Left lung (tissue), 4 donors: ENCODE measurements at regions not wholly inside any gene's neighbourhood (a gene's known extent, or its start where the extent isn't known, plus 50 kb on each side); places are given as distances from the start of the nearest gene placed in this dataset.

Experiments
- ATAC-seq: fragments of 200-7000 bp; cut with Tn5 transposase; one replicate; pipeline ENCODE4 v1.9.1; 2020; ENCODE audit warnings: moderate library complexity
- DNase-seq, 4 donors: peaks; one replicate each; pipeline ENCODE4 v3.0.0-alpha.2; 2013 to 2020
- H3K27ac ChIP-seq, 2 donors: fragments of 200-600 bp; sonication (generic) in 1 of 2; one replicate each; pipeline versions ENCODE4 v1.5.0 to v1.8.0; 2020 to 2021
- H3K27me3 ChIP-seq, 2 donors: fragments of 200-600 bp; sonication (generic) in 1 of 2; one replicate each; pipeline versions ENCODE4 v1.5.0 to v1.8.0; 2020 to 2021
- H3K36me3 ChIP-seq, 2 donors: fragments of 200-600 bp; sonication (generic) in 1 of 2; one replicate each; pipeline versions ENCODE4 v1.5.0 to v1.8.0; 2020 to 2021
- H3K4me1 ChIP-seq, 2 donors: fragments of 200-600 bp; one replicate each; pipeline ENCODE4 v1.8.0; 2021
- H3K4me3 ChIP-seq, 2 donors: fragments of 200-600 bp; sonication (generic) in 1 of 2; one replicate each; pipeline versions ENCODE4 v1.5.0 to v1.8.0; 2020 to 2021; ENCODE audit warnings: mild to moderate bottlenecking in 1 of 2
- H3K9me3 ChIP-seq, 2 donors: fragments of 200-600 bp; sonication (generic) in 1 of 2; one replicate each; pipeline versions ENCODE4 v1.5.0 to v1.8.0; 2020 to 2021
- intact Hi-C, 2 donors: fragments of 100-400 bp; cut with DNase I; formaldehyde crosslinking; loops; one replicate each; pipeline versions ENCODE4 v1.11.2 to v1.14.2; 2022
- TF ChIP-seq, protein P1 (sequence below), 2 donors: fragments of 200-600 bp; sonication (generic) in 1 of 2; IDR thresholded peaks; one replicate each; pipeline versions ENCODE4 v1.5.0 to v1.8.0; 2021; ENCODE audit warnings: antibody characterized with exemption in 2 of 2
- donor health status: DM: no; HTN: yes; CAD: no.
- donor health status: DM: no; HTN: no; CAD: no.

DNA sequence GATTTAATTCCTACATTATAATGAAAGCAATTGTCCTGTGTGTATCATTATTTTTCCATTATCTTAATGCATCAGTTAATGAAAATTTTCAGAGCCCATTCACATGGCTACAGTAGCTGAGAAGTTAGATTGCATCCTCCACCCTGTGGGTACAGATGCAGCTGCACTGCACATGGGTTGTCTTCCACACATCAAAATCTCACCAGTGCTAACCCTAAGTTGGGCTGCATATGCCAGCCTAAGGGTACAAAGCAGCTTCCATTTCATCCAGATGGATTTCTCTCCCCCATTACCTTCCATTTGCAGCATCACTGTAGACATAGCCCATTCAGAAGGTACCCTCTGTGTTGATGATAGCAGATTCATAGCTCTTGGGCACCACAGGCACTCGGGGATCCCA is 74.7 kb upstream of the WDR11 start:
- intact Hi-C loops, result no loop called here
- Histone ChIP-seq H3K9me3 (no peaks in the 10 kb centered on the region), H3K4me3 (no peak overlapping the region), H3K36me3 (no peaks in the 10 kb centered on the region), H3K27ac (no peak overlapping the region), H3K27me3 (no peaks in the 10 kb centered on the region), H3K4me1 (no peaks in the 10 kb centered on the region)
- no peak for ATAC-seq
- TF ChIP-seq, protein P1, sequence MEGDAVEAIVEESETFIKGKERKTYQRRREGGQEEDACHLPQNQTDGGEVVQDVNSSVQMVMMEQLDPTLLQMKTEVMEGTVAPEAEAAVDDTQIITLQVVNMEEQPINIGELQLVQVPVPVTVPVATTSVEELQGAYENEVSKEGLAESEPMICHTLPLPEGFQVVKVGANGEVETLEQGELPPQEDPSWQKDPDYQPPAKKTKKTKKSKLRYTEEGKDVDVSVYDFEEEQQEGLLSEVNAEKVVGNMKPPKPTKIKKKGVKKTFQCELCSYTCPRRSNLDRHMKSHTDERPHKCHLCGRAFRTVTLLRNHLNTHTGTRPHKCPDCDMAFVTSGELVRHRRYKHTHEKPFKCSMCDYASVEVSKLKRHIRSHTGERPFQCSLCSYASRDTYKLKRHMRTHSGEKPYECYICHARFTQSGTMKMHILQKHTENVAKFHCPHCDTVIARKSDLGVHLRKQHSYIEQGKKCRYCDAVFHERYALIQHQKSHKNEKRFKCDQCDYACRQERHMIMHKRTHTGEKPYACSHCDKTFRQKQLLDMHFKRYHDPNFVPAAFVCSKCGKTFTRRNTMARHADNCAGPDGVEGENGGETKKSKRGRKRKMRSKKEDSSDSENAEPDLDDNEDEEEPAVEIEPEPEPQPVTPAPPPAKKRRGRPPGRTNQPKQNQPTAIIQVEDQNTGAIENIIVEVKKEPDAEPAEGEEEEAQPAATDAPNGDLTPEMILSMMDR (IDR thresholded peaks at IDR 0.05), result no peak
- DNase-seq, result no peak

DNA sequence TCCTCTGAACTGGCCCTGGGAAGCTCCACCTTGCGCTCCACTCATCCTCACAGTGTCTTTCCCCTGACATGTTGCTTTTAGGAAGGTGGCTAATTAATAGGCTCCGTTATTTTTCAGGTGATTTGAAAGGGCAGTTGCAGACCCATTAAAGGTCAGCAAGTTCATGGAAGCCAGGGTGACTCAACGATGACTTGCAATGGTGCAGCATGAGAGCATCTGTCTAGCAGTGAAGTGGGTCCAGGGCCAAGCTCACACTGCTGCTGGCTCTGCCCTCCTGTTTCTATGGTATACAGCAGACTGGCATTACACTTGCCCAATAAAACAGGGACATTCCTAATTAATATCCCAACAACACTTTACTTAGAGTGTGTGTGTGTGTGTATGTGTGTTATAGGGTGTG is 68.8 kb upstream of the WDR11 start:
- no peak for DNase-seq
- TF ChIP-seq, protein P1 (IDR thresholded peaks at IDR 0.05), result no peak
- Histone ChIP-seq H3K27ac (no peak overlapping the region), H3K4me3 (no peak overlapping the region), H3K27me3 (no peaks in the 10 kb centered on the region), H3K36me3 (no peaks in the 10 kb centered on the region), H3K4me1 (no peaks in the 10 kb centered on the region), H3K9me3 (no peaks in the 10 kb centered on the region)
- intact Hi-C loops, result no loop called here
- no peak for ATAC-seq

DNA sequence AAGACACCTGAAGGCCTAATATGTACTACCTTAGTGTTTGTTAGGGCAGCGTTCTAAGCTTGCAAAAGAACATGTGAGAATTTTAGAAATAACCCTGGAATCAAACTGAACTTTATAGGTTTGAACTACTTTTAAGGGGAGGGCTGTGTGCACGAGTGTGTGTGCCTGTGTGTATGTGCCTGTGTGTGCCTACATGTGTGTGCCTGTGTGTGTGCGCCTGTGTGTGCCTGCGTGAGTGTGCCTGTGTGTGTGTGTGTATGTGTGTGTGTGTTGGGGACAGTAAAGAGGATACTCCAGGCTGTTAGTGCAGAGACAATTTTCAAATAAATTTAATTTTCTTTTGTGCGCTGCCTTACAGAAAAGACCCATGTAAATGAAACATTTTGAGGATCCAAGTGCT is 68.1 kb upstream of the WDR11 start:
- Histone ChIP-seq H3K9me3 (no peaks in the 10 kb centered on the region), H3K4me1 (no peaks in the 10 kb centered on the region), H3K27ac (no peak overlapping the region), H3K27me3 (no peaks in the 10 kb centered on the region), H3K4me3 (no peak overlapping the region), H3K36me3 (no peaks in the 10 kb centered on the region)
- intact Hi-C loops, result no loop called here
- TF ChIP-seq, protein P1 (IDR thresholded peaks at IDR 0.05), result no peak
- ATAC-seq, result no peak
- DNase-seq, result no peak

DNA sequence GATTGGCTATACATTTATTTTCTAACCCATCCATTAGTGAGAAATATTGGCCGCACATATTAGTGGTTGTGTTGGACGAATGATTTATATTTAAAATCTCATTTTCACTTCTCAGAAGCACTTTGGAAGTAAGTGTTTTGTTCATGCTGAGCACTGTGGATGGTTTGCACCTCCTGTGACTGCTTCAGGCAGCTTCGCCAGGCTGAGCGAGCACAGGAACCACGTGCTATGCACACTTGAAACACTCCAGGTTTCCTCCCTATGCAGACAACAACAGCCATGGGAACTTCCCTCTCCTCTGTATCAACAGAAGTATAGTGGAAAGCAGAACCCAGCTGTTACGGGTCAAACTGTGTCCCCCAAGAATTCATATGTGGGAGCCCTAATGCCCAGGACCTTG is 67.3 kb upstream of the WDR11 start:
- H3K4me1 ChIP-seq, result no peaks in the 10 kb centered on the region
- intact Hi-C loops, result no loop called here
- no peak for DNase-seq
- no peaks in the 10 kb centered on the region for H3K27me3 ChIP-seq
- no peak for ATAC-seq
- H3K9me3 ChIP-seq, result no peaks in the 10 kb centered on the region
- H3K36me3 ChIP-seq, result no peaks in the 10 kb centered on the region
- no peak overlapping the region for H3K27ac ChIP-seq
- TF ChIP-seq, protein P1 (IDR thresholded peaks at IDR 0.05), result no peak
- H3K4me3 ChIP-seq, result no peak overlapping the region

DNA sequence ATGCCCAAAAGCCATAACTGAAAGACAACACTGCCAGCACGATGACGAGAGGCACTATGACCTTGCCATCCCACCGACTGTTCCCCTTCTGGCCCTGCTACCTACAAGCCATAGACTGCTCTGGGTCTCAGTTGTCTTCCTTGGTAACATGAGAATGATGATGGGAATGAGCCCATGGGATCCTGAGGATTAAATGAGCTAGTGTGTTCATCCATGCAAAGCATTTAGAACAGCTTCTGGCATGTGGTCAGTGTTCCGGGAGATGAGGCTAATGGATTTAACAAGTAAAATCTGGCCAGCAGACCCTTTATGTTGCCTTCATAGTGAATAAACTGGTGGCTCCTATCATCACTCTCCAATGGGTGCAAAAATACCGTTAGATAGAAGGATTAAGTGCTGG is 62.4 kb upstream of the WDR11 start:
- Histone ChIP-seq H3K27me3 (no peaks in the 10 kb centered on the region), H3K36me3 (no peaks in the 10 kb centered on the region), H3K9me3 (no peaks in the 10 kb centered on the region), H3K4me3 (no peak overlapping the region), H3K4me1 (peaks cover 0 to 13% of the 10 kb centered on the region in 2 donors), H3K27ac (no peak overlapping the region)
- ATAC-seq, result no peak
- TF ChIP-seq, protein P1 (IDR thresholded peaks at IDR 0.05), result no peak
- no peak for DNase-seq
- intact Hi-C loops, result no loop called here
